ENCODE measurements at regions not wholly inside any gene's neighbourhood (a gene's known extent, or its start where the extent isn't known, plus 50 kb on each side); places are given as distances from the start of the nearest gene placed in this dataset.

DNA sequence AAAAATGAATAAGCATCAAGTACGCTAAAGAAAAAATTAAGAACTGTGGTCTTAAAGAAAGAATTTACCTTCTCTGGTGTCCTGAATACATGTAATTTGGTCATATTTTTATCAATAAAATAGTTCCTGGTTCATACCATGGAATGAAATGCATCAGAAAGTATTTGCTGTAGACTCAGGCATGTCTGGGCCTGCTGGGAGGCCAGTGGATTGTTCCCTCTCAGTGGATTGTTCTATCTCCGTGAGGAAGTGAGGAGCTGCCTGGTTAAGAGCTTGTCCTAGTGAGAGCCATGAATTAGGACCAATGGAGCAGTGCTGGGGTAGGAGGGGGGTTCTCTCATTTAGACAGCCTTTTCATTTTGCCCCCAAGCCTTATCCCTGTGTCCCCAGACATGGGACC is 211.7 kb upstream of the HABP2 start:
- Mint-ChIP-seq H3K4me1 (ENCODE audit: low read depth) (no peaks in the 10 kb centered on the region), H3K27me3 (no peaks in the 10 kb centered on the region), H3K27ac (no peak overlapping the region), H3K4me3 (no peak overlapping the region), H3K36me3 (ENCODE audit: low read depth) (no peaks in the 10 kb centered on the region), H3K9me3 (no peaks in the 10 kb centered on the region)
- intact Hi-C loops (cut with DNase I, micrococcal nuclease) = loop anchor here in 1 of 2 experiments (5.0 kb wide), 1 partner anchor 41 kb away; no protein-coding TSS in a partner anchor
- CTCF ChIA-PET = no interaction called here
- DNase-seq (no peak), ATAC-seq (ENCODE audit: poor library complexity) (no peak)
- Histone ChIP-seq H3K36me3 (ENCODE audit: insufficient read depth, low read length) (no peaks in the 10 kb centered on the region), H3K27me3 (ENCODE audit: control insufficient read depth in 1 of 2, insufficient read depth in 2 of 2, low read length in 2 of 2) (no peaks in the 10 kb centered on the region), H3K4me1 (ENCODE audit: insufficient read depth, low read length) (no peaks in the 10 kb centered on the region), H3K27ac (ENCODE audit: low read depth in 1 of 2, low read length in 2 of 2) (no peak overlapping the region), H3K9me3 (ENCODE audit: control insufficient read depth in 1 of 2, insufficient read depth in 1 of 2, low read length in 2 of 2) (no peaks in the 10 kb centered on the region), H3K4me3 (ENCODE audit: low read length) (no peak overlapping the region)
- POLR2A ChIA-PET = no interaction called here
- TF ChIP-seq, protein P1, sequence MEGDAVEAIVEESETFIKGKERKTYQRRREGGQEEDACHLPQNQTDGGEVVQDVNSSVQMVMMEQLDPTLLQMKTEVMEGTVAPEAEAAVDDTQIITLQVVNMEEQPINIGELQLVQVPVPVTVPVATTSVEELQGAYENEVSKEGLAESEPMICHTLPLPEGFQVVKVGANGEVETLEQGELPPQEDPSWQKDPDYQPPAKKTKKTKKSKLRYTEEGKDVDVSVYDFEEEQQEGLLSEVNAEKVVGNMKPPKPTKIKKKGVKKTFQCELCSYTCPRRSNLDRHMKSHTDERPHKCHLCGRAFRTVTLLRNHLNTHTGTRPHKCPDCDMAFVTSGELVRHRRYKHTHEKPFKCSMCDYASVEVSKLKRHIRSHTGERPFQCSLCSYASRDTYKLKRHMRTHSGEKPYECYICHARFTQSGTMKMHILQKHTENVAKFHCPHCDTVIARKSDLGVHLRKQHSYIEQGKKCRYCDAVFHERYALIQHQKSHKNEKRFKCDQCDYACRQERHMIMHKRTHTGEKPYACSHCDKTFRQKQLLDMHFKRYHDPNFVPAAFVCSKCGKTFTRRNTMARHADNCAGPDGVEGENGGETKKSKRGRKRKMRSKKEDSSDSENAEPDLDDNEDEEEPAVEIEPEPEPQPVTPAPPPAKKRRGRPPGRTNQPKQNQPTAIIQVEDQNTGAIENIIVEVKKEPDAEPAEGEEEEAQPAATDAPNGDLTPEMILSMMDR (IDR thresholded peaks at IDR 0.05) = no peak

DNA sequence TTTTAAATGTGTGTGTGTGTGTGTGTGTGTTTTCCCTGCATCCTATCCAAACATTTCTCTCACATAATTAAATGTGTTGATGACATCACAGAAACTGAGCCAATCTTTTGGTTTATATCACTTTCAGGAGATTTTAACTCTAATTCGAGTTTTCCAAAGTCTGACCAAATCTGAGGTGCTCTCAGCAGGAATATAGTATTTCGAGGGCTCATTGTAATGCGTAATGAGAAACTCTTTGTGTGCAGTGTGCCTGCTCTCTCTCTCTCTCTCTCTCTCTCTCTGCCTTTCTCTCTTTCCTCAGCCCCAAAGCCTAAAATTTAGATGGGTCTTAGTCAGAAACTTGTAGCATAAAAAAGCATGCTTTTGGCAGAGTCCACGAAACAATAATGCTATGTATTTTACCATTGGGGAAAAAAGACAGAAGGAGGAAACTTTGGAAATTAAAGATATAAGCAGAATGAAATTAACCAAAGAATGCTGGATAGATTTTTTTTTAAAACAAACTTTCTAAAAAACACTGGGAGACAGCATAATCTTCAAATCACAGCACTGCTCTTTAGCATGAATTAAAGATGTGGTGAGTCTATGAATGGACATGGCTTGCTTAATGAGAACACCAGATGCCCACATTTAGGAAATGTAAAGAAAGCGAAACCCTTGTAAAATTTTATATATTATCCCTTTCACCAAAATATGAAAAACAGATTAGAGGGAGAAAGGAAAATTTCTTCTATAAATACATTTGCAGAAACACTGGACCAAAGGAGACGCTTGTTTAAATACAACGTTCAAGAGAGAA is 206.8 kb upstream of the HABP2 start:
- ATAC-seq (ENCODE audit: poor library complexity) (no peak), DNase-seq (no peak)
- intact Hi-C loops (cut with DNase I, micrococcal nuclease) = no loop called here
- POLR2A ChIA-PET = no interaction called here
- no peaks in the 10 kb centered on the region for H3K27me3 Mint-ChIP-seq
- Histone ChIP-seq H3K4me1 (ENCODE audit: insufficient read depth, low read length) (no peaks in the 10 kb centered on the region), H3K36me3 (ENCODE audit: insufficient read depth, low read length) (no peaks in the 10 kb centered on the region), H3K4me3 (ENCODE audit: low read length) (no peak overlapping the region), H3K27me3 (ENCODE audit: control insufficient read depth in 1 of 2, insufficient read depth in 2 of 2, low read length in 2 of 2) (no peaks in the 10 kb centered on the region), H3K27ac (ENCODE audit: low read depth in 1 of 2, low read length in 2 of 2) (no peak overlapping the region), H3K9me3 (ENCODE audit: control insufficient read depth in 1 of 2, insufficient read depth in 1 of 2, low read length in 2 of 2) (no peaks in the 10 kb centered on the region)
- no peaks in the 10 kb centered on the region for H3K4me1 Mint-ChIP-seq (ENCODE audit: low read depth)
- TF ChIP-seq, protein P1 (IDR thresholded peaks at IDR 0.05) = no peak
- H3K4me3 Mint-ChIP-seq = no peak overlapping the region
- no peaks in the 10 kb centered on the region for H3K9me3 Mint-ChIP-seq
- CTCF ChIA-PET = no interaction called here
- H3K27ac Mint-ChIP-seq = no peak overlapping the region
- H3K36me3 Mint-ChIP-seq (ENCODE audit: low read depth) = no peaks in the 10 kb centered on the region

DNA sequence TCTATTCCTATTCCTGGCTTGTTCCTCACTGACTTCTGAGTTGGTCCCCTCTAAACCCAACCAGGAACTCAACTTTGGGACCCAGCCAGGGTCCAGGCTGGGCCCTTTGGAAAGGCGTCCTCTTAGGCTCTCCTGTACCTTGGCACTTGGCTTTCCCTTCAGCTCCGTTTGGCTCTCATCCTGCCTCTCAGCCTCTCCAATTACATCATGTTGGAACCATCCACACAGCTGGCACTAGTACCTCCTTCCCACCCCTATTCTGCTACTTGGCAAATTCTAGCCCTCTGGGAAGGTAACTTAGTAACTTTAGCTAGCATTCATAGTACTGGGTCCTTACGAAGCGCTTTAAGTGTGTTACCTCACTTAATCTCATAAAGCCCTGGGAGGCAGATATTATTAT is 205.3 kb upstream of the HABP2 start:
- Mint-ChIP-seq H3K4me1 (ENCODE audit: low read depth) (no peaks in the 10 kb centered on the region), H3K27ac (no peak overlapping the region), H3K36me3 (ENCODE audit: low read depth) (no peaks in the 10 kb centered on the region), H3K9me3 (no peaks in the 10 kb centered on the region), H3K27me3 (no peaks in the 10 kb centered on the region), H3K4me3 (no peak overlapping the region)
- no peaks in the 10 kb centered on the region for H3K9me3 ChIP-seq (ENCODE audit: control insufficient read depth in 1 of 2, insufficient read depth in 1 of 2, low read length in 2 of 2)
- DNase-seq = no peak
- H3K27ac ChIP-seq (ENCODE audit: low read depth in 1 of 2, low read length in 2 of 2) = no peak overlapping the region
- no peak for ATAC-seq (ENCODE audit: poor library complexity)
- ChIA-PET CTCF (no interaction called here), POLR2A (no interaction called here)
- TF ChIP-seq, protein P1 (IDR thresholded peaks at IDR 0.05) = no peak
- H3K4me3 ChIP-seq (ENCODE audit: low read length) = no peak overlapping the region
- no peaks in the 10 kb centered on the region for H3K36me3 ChIP-seq (ENCODE audit: insufficient read depth, low read length)
- no peaks in the 10 kb centered on the region for H3K27me3 ChIP-seq (ENCODE audit: control insufficient read depth in 1 of 2, insufficient read depth in 2 of 2, low read length in 2 of 2)
- intact Hi-C loops (cut with DNase I, micrococcal nuclease) = no loop called here
- H3K4me1 ChIP-seq (ENCODE audit: insufficient read depth, low read length) = no peaks in the 10 kb centered on the region

All from CD4-positive, alpha-beta T cell (primary cell).